Neuronal stem cell (in vitro differentiated cells): ENCODE measurements at regions not wholly inside any gene's neighbourhood (a gene's known extent, or its start where the extent isn't known, plus 50 kb on each side); places are given as distances from the start of the nearest gene placed in this dataset.
"Not testable (repeated sequence)": the region's sequence is repeated elsewhere in the genome, so short reads cannot be mapped to it uniquely, and the experiment has no call there.

ENCODE experiments used
- DNase-seq: peaks from one replicate; pipeline ENCODE4 v3.0.0-alpha.2; 2013; ENCODE audit warnings: low spot score
- H2AFZ ChIP-seq: one replicate; pipeline ENCODE4 v1.6.1; 2013; ENCODE audit warnings: mild to moderate bottlenecking, low read length, inconsistent platforms
- H2AK5ac ChIP-seq: 2 replicates; pipeline ENCODE4 v1.6.1; 2013; ENCODE audit warnings: low read depth, mild to moderate bottlenecking, inconsistent platforms, low read length, moderate library complexity, mixed read lengths
- H2BK120ac ChIP-seq: 2 replicates; pipeline ENCODE4 v1.6.1; 2013; ENCODE audit warnings: low read depth, mild to moderate bottlenecking, inconsistent platforms, low read length, moderate library complexity, mixed read lengths
- H2BK12ac ChIP-seq: one replicate; pipeline ENCODE4 v1.6.1; 2013; ENCODE audit warnings: low read length, inconsistent platforms
- H2BK15ac ChIP-seq: 2 replicates; pipeline ENCODE4 v1.6.1; 2013; ENCODE audit warnings: mild to moderate bottlenecking, low read length, inconsistent platforms, mixed read lengths
- H2BK5ac ChIP-seq: one replicate; pipeline ENCODE4 v1.6.1; 2013; ENCODE audit warnings: inconsistent platforms, mild to moderate bottlenecking, low read length, moderate library complexity
- H3K14ac ChIP-seq: one replicate; pipeline ENCODE4 v1.6.1; 2013; ENCODE audit warnings: low read length, inconsistent platforms
- H3K18ac ChIP-seq: 2 replicates; pipeline ENCODE4 v1.6.1; 2013; ENCODE audit warnings: low read length, inconsistent platforms
- H3K23ac ChIP-seq: 2 replicates; pipeline ENCODE4 v1.6.1; 2013; ENCODE audit warnings: low read depth, mild to moderate bottlenecking, mixed read lengths, low read length, inconsistent platforms; ENCODE audit not compliant: poor library complexity
- H3K27ac ChIP-seq: replicated peaks from 3 replicates; pipeline ENCODE4 v1.5.1; 2013; ENCODE audit warnings: low read length, inconsistent platforms
- H3K27me3 ChIP-seq, 3 experiments: 2 replicates each; pipeline ENCODE4 v1.6.1; 2013; ENCODE audit warnings: low read length in 3 of 3, mild to moderate bottlenecking in 2 of 3, inconsistent platforms in 1 of 3, low read depth in 1 of 3, mixed read lengths in 1 of 3, moderate library complexity in 1 of 3; ENCODE audit not compliant: control insufficient read depth in 3 of 3, insufficient read depth in 3 of 3
- H3K36me3 ChIP-seq, 2 donors: replicated peaks in 1 of 2; 2 replicates each; pipeline ENCODE4 v1.6.1; 2013; ENCODE audit warnings: low read length in 2 of 2; ENCODE audit not compliant: control insufficient read depth in 2 of 2, insufficient read depth in 2 of 2
- H3K4ac ChIP-seq: 2 replicates; pipeline ENCODE4 v1.6.1; 2013; ENCODE audit warnings: inconsistent platforms, mild to moderate bottlenecking, low read length, moderate library complexity
- H3K4me1 ChIP-seq, 2 donors: 1 replicate in 1 of 2; 2 replicates in 1 of 2; pipeline ENCODE4 v1.6.1; 2013; ENCODE audit warnings: low read length in 2 of 2, low read depth in 1 of 2; ENCODE audit not compliant: control insufficient read depth in 2 of 2, insufficient read depth in 1 of 2
- H3K4me2 ChIP-seq: one replicate; pipeline ENCODE4 v1.6.1; 2013; ENCODE audit warnings: mild to moderate bottlenecking, low read length, inconsistent platforms; ENCODE audit not compliant: insufficient read depth, poor library complexity, severe bottlenecking
- H3K4me3 ChIP-seq, 2 donors: 2 replicates each; pipeline ENCODE4 v1.5.1; 2013; ENCODE audit warnings: low read length in 2 of 2, mild to moderate bottlenecking in 2 of 2, inconsistent platforms in 1 of 2, moderate library complexity in 1 of 2
- H3K79me1 ChIP-seq: one replicate; pipeline ENCODE4 v1.6.1; 2013; ENCODE audit warnings: low read depth, mild to moderate bottlenecking, inconsistent platforms, low read length, moderate library complexity
- H3K9ac ChIP-seq: one replicate; pipeline ENCODE4 v1.6.1; 2013; ENCODE audit warnings: mild to moderate bottlenecking, low read depth, low read length, inconsistent platforms; ENCODE audit not compliant: poor library complexity
- H3K9me3 ChIP-seq, 2 donors: replicated peaks in 1 of 2; 2 replicates each; pipeline versions ENCODE3 to v1.6.1; 2013; ENCODE audit warnings: low read length in 2 of 2, mild to moderate bottlenecking in 2 of 2, inconsistent platforms in 1 of 2, low read depth in 1 of 2, mixed read lengths in 1 of 2, moderate library complexity in 1 of 2; ENCODE audit not compliant: control insufficient read depth in 2 of 2, insufficient read depth in 1 of 2
- H4K8ac ChIP-seq: one replicate; pipeline ENCODE4 v1.6.1; 2013; ENCODE audit warnings: low read depth, mild to moderate bottlenecking, inconsistent platforms, low read length, moderate library complexity
- H4K91ac ChIP-seq: one replicate; pipeline ENCODE4 v1.6.1; 2013; ENCODE audit warnings: low read length, low read depth, mild to moderate bottlenecking, inconsistent platforms; ENCODE audit not compliant: poor library complexity
- WGBS, 2 donors: extraction: QIAGEN DNeasy Blood & Tissue Kit; methylation state at CpG; one replicate each; pipeline ENCODE4 v1.1.7; 2013; ENCODE audit warnings: missing lambda C conversion rate in 2 of 2, mixed read lengths in 1 of 2; ENCODE audit not compliant: insufficient read length in 2 of 2, insufficient replicate concordance in 1 of 2; ENCODE audit errors: extremely low coverage in 2 of 2; 5-methylcytosine and 5-hydroxymethylcytosine counted together

DNA sequence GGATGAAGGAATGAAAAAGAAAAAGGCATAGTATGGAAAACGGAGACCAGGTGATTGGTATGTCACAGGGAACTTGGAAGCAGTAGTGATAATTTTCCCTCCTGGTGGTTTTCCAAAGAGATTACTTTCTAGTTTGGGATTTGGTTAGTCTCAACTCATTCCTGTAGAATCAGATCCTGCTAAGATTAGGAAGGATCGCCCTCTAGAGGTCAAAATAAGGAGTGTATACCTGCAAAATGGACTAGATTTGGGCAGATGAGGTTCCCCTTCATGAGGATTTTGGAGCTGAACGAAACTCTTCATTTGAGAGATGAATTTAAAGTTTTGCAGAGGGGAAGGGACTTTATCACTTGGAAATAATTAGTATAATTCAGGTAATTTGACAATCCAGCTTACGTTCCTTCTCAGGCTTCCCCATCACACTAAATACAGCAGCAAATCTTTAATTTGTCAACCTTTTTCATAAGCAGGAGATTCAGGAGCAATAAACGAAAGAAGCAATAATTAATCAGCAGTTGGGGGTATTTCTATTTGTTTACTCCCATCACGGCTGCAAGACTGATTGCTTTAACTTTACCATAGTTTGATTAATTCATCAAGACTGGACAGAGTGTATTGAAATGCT, 65.2 kb downstream of the CCDC195 start:
- H2BK15ac ChIP-seq = no peak overlapping the region
- H4K8ac ChIP-seq = no peak overlapping the region
- no peak overlapping the region for H3K4me2 ChIP-seq
- H4K91ac ChIP-seq = no peak overlapping the region
- H2BK5ac ChIP-seq = no peak overlapping the region
- no peaks in the 10 kb centered on the region for H3K27me3 ChIP-seq
- no peak overlapping the region for H2AFZ ChIP-seq
- H2BK12ac ChIP-seq = no peak overlapping the region
- no peaks in the 10 kb centered on the region for H3K79me1 ChIP-seq
- no peak overlapping the region for H2BK120ac ChIP-seq
- no peaks in the 10 kb centered on the region for H3K4me1 ChIP-seq
- no peak overlapping the region for H2AK5ac ChIP-seq
- H3K23ac ChIP-seq = no peak overlapping the region
- no peaks in the 10 kb centered on the region for H3K9me3 ChIP-seq
- H3K4ac ChIP-seq = no peak overlapping the region
- no peak overlapping the region for H3K4me3 ChIP-seq
- no peak overlapping the region for H3K9ac ChIP-seq
- no CpG with 5 or more reads among the region's 6 CpGs for WGBS, 2 donors
- no peaks in the 10 kb centered on the region for H3K36me3 ChIP-seq
- H3K18ac ChIP-seq = no peak overlapping the region
- peak; percentile 50 for DNase-seq
- H3K27ac ChIP-seq = no peak overlapping the region
- no peak overlapping the region for H3K14ac ChIP-seq

DNA sequence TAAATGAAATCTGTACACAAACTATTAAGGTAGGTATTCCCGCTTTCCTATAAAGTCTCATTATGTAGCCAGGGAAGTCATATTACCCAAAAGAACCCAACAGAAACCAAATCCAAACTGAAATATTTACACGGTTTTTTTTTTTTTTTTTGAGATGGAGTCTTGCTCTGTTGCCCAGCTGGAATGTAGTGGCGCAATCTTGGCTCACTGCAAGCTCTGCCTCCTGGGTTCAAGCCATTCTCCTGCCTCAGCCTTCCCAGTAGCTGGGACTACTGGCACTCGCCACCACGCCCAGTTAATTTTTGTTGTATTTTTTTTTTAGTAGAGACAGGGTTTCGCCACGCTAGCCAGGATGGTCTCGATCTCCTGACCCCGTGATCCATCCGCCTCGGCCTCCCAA, 62.5 kb upstream of the CUL3 start:
- H2BK120ac ChIP-seq, H3K4me1 ChIP-seq, H3K9ac ChIP-seq, H3K27ac ChIP-seq, H3K4me3 ChIP-seq, DNase-seq, H3K79me1 ChIP-seq, H3K9me3 ChIP-seq, H3K18ac ChIP-seq, H2BK5ac ChIP-seq, H4K8ac ChIP-seq, H3K14ac ChIP-seq, H2AK5ac ChIP-seq, H3K4me2 ChIP-seq, H2AFZ ChIP-seq, H4K91ac ChIP-seq, H3K27me3 ChIP-seq, H3K36me3 ChIP-seq, H2BK15ac ChIP-seq, H3K23ac ChIP-seq, H3K4ac ChIP-seq, H2BK12ac ChIP-seq: not testable (repeated sequence)
- WGBS, 2 donors = no CpG with 5 or more reads among the region's 11 CpGs

DNA sequence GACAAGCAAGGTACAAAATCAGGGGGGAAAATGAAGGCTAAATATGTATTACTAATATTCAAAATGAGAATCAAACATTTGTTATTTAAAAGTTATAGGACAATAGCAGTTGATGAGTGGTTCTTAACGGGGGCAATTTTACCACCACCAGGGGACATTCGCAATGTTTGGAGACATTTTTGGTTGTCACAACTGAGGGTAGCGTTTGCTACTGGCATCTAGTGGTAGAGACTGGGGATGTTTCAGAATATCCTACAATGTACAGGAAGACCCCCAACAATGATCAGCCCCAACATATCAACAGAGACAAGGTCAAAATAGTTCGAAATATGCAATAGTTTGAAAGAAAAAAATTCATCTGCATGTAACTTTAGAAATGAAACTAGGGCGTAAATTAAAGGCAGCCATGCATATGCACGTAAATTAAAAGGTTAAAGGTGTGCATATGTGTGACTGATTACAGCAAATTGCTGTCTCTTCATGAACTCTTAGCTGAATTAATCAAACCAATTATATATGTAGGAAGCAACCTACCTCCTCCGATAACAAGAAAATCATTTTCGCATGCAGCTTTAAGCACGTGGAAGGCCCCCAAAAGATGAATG, 61.2 kb upstream of the CUL3 start:
- Histone ChIP-seq H2BK5ac (no peak overlapping the region), H3K36me3 (no peaks in the 10 kb centered on the region), H3K27me3 (no peaks in the 10 kb centered on the region), H2AFZ (no peak overlapping the region), H4K91ac (no peak overlapping the region), H3K14ac (no peak overlapping the region), H2BK15ac (no peak overlapping the region), H3K23ac (no peak overlapping the region), H3K4me2 (no peak overlapping the region), H3K4me1 (peaks cover 0 to 1% of the 10 kb centered on the region in 2 donors), H3K4ac (no peak overlapping the region), H3K9me3 (no peaks in the 10 kb centered on the region), H3K18ac (no peak overlapping the region), H2BK12ac (no peak overlapping the region), H3K79me1 (no peaks in the 10 kb centered on the region), H4K8ac (no peak overlapping the region), H3K27ac (no peak overlapping the region), H3K9ac (no peak overlapping the region), H2BK120ac (no peak overlapping the region), H2AK5ac (no peak overlapping the region), H3K4me3 (no peak overlapping the region)
- no CpG with 5 or more reads among the region's 9 CpGs for WGBS, 2 donors
- DNase-seq = no peak

DNA sequence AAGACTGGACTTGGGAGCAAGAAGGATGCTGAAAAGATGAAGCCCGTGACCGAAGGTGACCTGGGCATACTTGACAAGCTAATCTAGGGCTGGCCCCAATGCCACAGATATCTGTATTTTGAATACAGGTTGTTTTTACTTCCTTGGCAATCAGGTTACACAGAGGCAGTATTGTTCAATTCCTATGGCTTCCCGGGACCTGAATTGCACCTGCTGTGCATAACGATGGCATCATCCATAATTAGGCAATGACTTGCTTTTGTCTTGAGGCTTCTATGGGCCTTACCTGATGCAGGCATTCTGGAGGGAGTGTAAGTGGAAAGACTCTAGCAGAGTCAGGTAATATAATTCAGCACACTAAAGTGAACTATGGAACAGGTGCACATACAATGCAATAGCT, 60.6 kb upstream of the CUL3 start:
- Histone ChIP-seq H4K8ac (no peak overlapping the region), H3K4ac (no peak overlapping the region), H2BK5ac (no peak overlapping the region)

More for the DNA sequence above, 60.6 kb upstream of the CUL3 start:
- Histone ChIP-seq H3K4me3 (no peak overlapping the region), H3K36me3 (no peaks in the 10 kb centered on the region), H3K14ac (no peak overlapping the region), H2AFZ (no peak overlapping the region), H3K27ac (no peak overlapping the region), H3K18ac (no peak overlapping the region), H3K79me1 (no peaks in the 10 kb centered on the region), H3K4me1 (peaks cover 0 to 1% of the 10 kb centered on the region in 2 donors), H3K23ac (no peak overlapping the region), H2BK12ac (no peak overlapping the region), H4K91ac (no peak overlapping the region), H2BK120ac (no peak overlapping the region), H3K9ac (no peak overlapping the region), H3K9me3 (no peaks in the 10 kb centered on the region), H3K4me2 (no peak overlapping the region), H2BK15ac (no peak overlapping the region), H2AK5ac (no peak overlapping the region), H3K27me3 (no peaks in the 10 kb centered on the region)
- no CpG with 5 or more reads among the region's 4 CpGs for WGBS, 2 donors
- no peak for DNase-seq
